SK-N-SH treated with all-trans-retinoic acid at 6 μM for 48 hours (cell line): ENCODE measurements at regions not wholly inside any gene's neighbourhood (a gene's known extent, or its start where the extent isn't known, plus 50 kb on each side); places are given as distances from the start of the nearest gene placed in this dataset.

Source experiments
- ATAC-seq: fragments of 200-7000 bp; cut with Tn5 transposase; 3 replicates; pipeline ENCODE4 v1.9.1; 2020; ENCODE audit warnings: mild to moderate bottlenecking, moderate library complexity
- ARNTL ChIP-seq: fragments of 450-650 bp; formaldehyde crosslinking; IDR thresholded peaks from 2 replicates; pipeline ENCODE4 v1.5.0; 2020; ENCODE audit warnings: low read depth, mild to moderate bottlenecking, moderate library complexity, borderline replicate concordance
- BACH2 ChIP-seq: fragments of 250-450 bp; sonication (Bioruptor Pico); IDR thresholded peaks from 2 replicates; pipeline ENCODE4 v1.9.0; 2021; ENCODE audit warnings: mild to moderate bottlenecking, borderline replicate concordance
- CREB5 ChIP-seq: fragments of 250-450 bp; sonication (Bioruptor Pico); IDR thresholded peaks from 2 replicates; pipeline ENCODE4 v1.5.1; 2020; ENCODE audit warnings: low read depth, mild to moderate bottlenecking, moderate library complexity
- CSDC2 ChIP-seq: fragments of 250-450 bp; sonication (Bioruptor Pico); IDR thresholded peaks from 2 replicates; pipeline ENCODE4 v1.5.0; 2020; ENCODE audit warnings: mild to moderate bottlenecking, moderate library complexity
- CSRNP3 ChIP-seq: fragments of 250-450 bp; sonication (Bioruptor Pico); IDR thresholded peaks from 2 replicates; pipeline ENCODE4 v1.5.1; 2021; ENCODE audit warnings: mild to moderate bottlenecking, moderate library complexity
- ESRRG ChIP-seq: fragments of 250-450 bp; sonication (Bioruptor Pico); IDR thresholded peaks from 2 replicates; pipeline ENCODE4 v1.6.1; 2021; ENCODE audit warnings: mild to moderate bottlenecking
- GLIS3 ChIP-seq: fragments of 250-450 bp; sonication (Bioruptor Pico); IDR thresholded peaks from 2 replicates; pipeline ENCODE4 v1.5.0; 2020; ENCODE audit warnings: mild to moderate bottlenecking, moderate library complexity
- ISL1 ChIP-seq: fragments of 250-450 bp; sonication (Bioruptor Pico); IDR thresholded peaks from 2 replicates; pipeline ENCODE4 v2.1.2; 2022; ENCODE audit warnings: mild to moderate bottlenecking, moderate library complexity
- OSR1 ChIP-seq: fragments of 250-450 bp; sonication (Bioruptor Pico); IDR thresholded peaks from 2 replicates; pipeline ENCODE4 v1.8.0; 2022; ENCODE audit warnings: moderate library complexity, mild to moderate bottlenecking, inconsistent platforms
- PATZ1 ChIP-seq: fragments of 250-450 bp; sonication (Bioruptor Pico); IDR thresholded peaks from 2 replicates; pipeline ENCODE4 v1.8.0; 2020; ENCODE audit warnings: mild to moderate bottlenecking, moderate library complexity, borderline replicate concordance
- POU6F1 ChIP-seq: fragments of 250-450 bp; sonication (Bioruptor Pico); IDR thresholded peaks from 2 replicates; pipeline ENCODE4 v1.8.0; 2021; ENCODE audit warnings: low read depth, mild to moderate bottlenecking, moderate library complexity, borderline replicate concordance
- PPARA ChIP-seq: fragments of 250-450 bp; sonication (Bioruptor Pico); IDR thresholded peaks from 2 replicates; pipeline ENCODE4 v1.5.0; 2020; ENCODE audit warnings: mild to moderate bottlenecking, borderline replicate concordance
- SNAI2 ChIP-seq: fragments of 250-450 bp; sonication (Bioruptor Pico); IDR thresholded peaks from 2 replicates; pipeline ENCODE4 v1.5.0; 2020; ENCODE audit warnings: mild to moderate bottlenecking, moderate library complexity
- TCF4 ChIP-seq: fragments of 250-450 bp; sonication (Bioruptor Pico); IDR thresholded peaks from 2 replicates; pipeline ENCODE4 v1.8.0; 2021; ENCODE audit warnings: mild to moderate bottlenecking, moderate library complexity, borderline replicate concordance
- TOX ChIP-seq: fragments of 250-450 bp; sonication (Bioruptor Pico); IDR thresholded peaks from 2 replicates; pipeline ENCODE4 v1.8.0; 2021; ENCODE audit warnings: mild to moderate bottlenecking, moderate library complexity, borderline replicate concordance
- TSHZ2 ChIP-seq: fragments of 250-450 bp; sonication (Bioruptor Pico); IDR thresholded peaks from 2 replicates; pipeline ENCODE4 v1.5.0; 2020; ENCODE audit warnings: mild to moderate bottlenecking, moderate library complexity
- ZC3H10 ChIP-seq: fragments of 250-450 bp; sonication (Bioruptor Pico); IDR thresholded peaks from 2 replicates; pipeline ENCODE4 v1.5.1; 2021; ENCODE audit warnings: mild to moderate bottlenecking, moderate library complexity
- ZFP3 ChIP-seq: fragments of 250-450 bp; sonication (Bioruptor Pico); IDR thresholded peaks from 2 replicates; pipeline ENCODE4 v1.5.0; 2020; ENCODE audit warnings: mild to moderate bottlenecking, moderate library complexity
- ZFP30 ChIP-seq: fragments of 450-650 bp; formaldehyde crosslinking; IDR thresholded peaks from 2 replicates; pipeline ENCODE4 v1.5.0; 2022; ENCODE audit warnings: mild to moderate bottlenecking, moderate library complexity
- ZNF565 ChIP-seq: fragments of 450-650 bp; formaldehyde crosslinking; conservative IDR thresholded peaks from 2 replicates; pipeline ENCODE4 v1.5.0; 2020; ENCODE audit warnings: low read depth, mild to moderate bottlenecking, moderate library complexity
- ZNF70 ChIP-seq: fragments of 450-650 bp; formaldehyde crosslinking; IDR thresholded peaks from 2 replicates; pipeline ENCODE4 v1.5.0; 2020; ENCODE audit warnings: mild to moderate bottlenecking, moderate library complexity
- ZNF8 ChIP-seq: fragments of 450-650 bp; formaldehyde crosslinking; IDR thresholded peaks from 2 replicates; pipeline ENCODE4 v1.5.0; 2020; ENCODE audit warnings: mild to moderate bottlenecking, moderate library complexity

- TF ChIP-seq SNAI2 (CRISPR knock-in tag) (no peak), ZNF8 (no peak)
- no peak for ATAC-seq
Observed at GRCh38 chr14:71703477-71703876, 228.8 kb upstream of the RGS6 start.

GRCh38 chr14:71704210-71704609 lies 228.0 kb upstream of the RGS6 start:
- TF ChIP-seq TOX (CRISPR knock-in tag) (no peak), ZFP3 (CRISPR knock-in tag) (no peak), SNAI2 (CRISPR knock-in tag) (no peak), ZFP30 (no peak), CREB5 (CRISPR knock-in tag) (no peak), ZNF70 (no peak), ISL1 (CRISPR knock-in tag) (no peak), BACH2 (CRISPR knock-in tag) (no peak), CSDC2 (CRISPR knock-in tag) (no peak), OSR1 (CRISPR knock-in tag) (no peak), GLIS3 (CRISPR knock-in tag) (no peak), PATZ1 (CRISPR knock-in tag) (no peak), CSRNP3 (CRISPR knock-in tag) (no peak), TCF4 (no peak), ZNF565 (CRISPR knock-in tag) (no peak), ZC3H10 (CRISPR knock-in tag) (no peak), ZNF8 (no peak), PPARA (CRISPR knock-in tag) (no peak), ARNTL (no peak), TSHZ2 (CRISPR knock-in tag) (no peak)
- no peak for ATAC-seq

- no peak for ATAC-seq
- TF ChIP-seq BACH2 (CRISPR knock-in tag) (no peak), ESRRG (CRISPR knock-in tag) (no peak), CSRNP3 (CRISPR knock-in tag) (no peak), ZNF8 (no peak), ZNF565 (CRISPR knock-in tag) (no peak), PATZ1 (CRISPR knock-in tag) (no peak), ZC3H10 (CRISPR knock-in tag) (no peak), SNAI2 (CRISPR knock-in tag) (no peak), ZFP3 (CRISPR knock-in tag) (no peak), CSDC2 (CRISPR knock-in tag) (no peak), OSR1 (CRISPR knock-in tag) (no peak), POU6F1 (CRISPR knock-in tag) (no peak)
Observed at GRCh38 chr14:71705460-71705859, 226.8 kb upstream of the RGS6 start.
